ENCODE measurements at regions not wholly inside any gene's neighbourhood (a gene's known extent, or its start where the extent isn't known, plus 50 kb on each side); places are given as distances from the start of the nearest gene placed in this dataset.
"Not testable (repeated sequence)": the region's sequence is repeated elsewhere in the genome, so short reads cannot be mapped to it uniquely, and the experiment has no call there.

DNA sequence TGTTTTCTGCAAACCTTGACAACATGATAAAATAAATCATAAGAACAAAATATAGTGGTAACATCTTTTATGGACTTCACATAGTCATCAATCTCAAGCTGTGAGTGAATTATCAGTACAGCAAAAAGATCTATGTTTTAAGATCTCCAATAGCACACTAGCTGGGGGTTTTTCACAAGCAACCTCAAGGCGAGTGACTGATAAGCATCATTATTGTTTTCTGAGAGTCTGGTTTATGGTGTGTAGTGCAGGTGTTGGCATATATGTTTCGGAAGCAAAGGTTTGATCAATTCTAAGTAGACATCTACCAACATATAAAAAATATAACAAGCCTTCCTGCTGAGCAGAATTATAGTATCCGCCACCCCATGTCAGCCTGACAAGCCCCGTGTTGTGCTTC is 403.8 kb upstream of the MGMT start:
- no peak for DNase-seq

DNA sequence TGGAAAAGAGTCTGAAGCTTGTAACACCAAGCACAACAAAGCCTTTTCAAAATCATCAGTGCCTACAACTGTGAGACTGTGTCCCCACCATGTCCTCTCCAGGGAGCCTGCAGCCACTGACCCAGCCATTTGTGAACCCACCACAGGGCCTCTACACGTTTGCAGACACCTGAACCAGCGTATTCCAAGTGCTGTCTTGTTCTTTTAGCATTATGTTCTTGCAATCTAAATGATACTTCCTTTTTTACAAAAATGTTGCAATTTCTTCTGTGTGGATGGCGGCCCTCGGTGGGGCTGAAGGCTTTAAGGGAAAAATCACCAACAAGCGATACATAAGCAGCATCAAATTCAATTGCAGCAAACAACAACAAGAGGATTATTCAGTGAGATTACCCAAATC is 403.2 kb upstream of the MGMT start:
- no peak for DNase-seq

DNA sequence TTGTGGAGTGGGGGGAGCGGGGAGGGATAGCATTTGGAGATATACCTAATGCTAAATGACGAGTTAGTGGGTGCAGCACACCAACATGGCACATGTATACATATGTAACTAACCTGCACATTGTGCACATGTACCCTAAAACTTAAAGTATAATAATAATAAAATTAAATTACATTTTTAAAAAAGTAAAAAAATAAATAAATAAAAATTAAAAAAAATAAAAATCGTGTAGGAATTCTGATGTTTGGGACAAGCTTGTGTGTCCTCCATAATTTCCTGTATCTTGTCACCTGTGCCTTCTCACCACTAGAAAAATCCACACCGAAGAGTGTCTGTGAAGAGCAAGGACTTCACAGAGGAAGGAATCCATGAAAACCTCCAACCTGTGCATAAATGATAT is 400.5 kb upstream of the MGMT start:
- not testable (repeated sequence) for DNase-seq

DNA sequence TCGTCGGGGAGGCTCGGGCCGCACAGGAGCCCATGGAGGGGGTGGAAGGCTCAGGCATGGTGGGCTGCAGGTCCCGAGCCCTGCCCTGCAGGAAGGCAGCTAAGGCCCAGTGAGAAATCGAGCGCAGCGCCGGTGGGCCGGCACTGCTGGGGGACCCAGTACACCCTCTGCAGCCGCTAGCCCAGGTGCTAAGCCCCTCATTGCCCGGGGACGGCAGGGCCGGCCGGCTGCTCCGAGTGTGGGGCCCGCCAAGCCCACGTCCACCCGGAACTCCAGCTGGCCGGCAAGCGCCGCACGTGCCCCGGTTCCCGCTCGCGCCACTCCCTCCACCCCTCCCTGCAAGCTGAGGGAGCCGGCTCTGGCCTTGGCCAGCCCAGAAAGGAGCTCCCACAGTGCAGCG is 395.6 kb upstream of the MGMT start:
- not testable (repeated sequence) for DNase-seq

DNA sequence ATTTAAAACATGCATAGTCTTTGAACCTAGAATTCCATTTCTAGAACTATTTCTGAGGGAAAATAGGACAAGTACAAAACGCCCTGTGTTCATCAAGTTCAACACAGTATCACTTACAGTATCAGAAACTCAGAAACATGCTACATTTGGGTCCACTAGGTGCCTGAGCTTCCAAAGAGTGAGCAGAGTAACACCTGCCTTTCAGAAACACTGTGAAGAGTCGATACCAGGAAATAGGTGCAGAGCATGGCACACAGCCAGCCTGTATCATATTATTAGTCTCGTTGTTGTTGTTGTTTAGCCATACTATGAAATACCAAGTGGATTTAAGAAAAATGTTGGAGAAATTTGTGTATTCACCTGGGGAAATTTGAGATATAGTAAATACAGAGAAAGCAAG is 392.1 kb upstream of the MGMT start:
- DNase-seq = no peak

DNA sequence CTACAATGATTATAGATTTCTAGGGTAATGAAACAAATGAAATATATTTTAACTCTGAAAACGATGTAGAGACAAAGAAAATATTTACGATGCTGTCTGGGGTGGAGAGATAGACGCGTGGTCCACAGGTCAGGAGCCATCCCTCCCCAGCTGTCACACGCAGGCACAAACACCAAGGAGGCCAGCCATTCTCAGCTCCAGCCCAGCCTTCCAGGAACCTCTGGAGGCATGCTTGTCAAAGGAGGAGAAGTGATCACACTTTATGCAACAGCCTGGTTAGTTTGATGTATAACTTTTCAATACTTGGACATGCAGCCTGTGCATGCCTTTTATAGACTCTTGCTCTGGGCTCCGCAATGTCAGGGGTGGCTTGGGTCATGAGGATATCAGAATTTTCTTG is 391.5 kb upstream of the MGMT start:
- no peak for DNase-seq

DNA sequence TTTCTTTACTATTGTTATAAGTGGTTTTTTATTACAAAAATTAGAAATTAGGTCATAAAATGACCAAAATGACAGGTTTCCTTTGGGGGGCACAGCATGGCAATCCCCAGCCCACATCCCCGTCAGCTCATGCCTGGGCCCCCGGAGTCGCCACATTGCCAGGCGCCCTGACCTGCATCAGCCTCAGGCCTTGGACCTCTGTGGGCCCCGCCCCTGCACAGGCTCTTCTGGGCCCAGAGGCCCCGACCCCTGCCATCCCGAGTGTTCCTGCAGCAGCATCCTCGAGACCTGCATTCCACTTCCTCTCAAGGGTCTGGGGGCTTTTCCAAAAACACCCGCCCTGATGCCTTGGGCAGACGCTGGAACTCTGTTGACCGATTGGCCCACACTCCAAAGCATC is 391.1 kb upstream of the MGMT start:
- no peak for DNase-seq

DNA sequence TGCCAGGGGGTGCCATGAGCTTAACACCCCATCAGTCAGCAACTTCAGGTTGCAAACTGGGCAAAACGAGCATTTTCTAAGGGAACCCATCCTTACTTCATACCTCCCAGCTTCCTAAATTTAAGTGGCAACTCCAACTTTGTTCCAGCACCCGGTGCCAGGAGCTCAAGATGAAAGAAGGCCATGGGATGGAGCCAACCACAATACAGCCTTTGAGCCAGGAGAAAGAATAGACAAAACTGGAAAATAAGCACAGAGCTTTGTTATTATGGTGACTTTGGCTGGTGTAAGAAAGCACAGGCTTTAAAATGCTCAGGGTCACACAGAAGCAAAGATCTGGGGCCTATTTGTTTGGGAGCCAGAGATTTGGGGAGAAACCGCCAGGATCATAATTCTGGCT is 388.7 kb upstream of the MGMT start:
- no peak for DNase-seq

DNA sequence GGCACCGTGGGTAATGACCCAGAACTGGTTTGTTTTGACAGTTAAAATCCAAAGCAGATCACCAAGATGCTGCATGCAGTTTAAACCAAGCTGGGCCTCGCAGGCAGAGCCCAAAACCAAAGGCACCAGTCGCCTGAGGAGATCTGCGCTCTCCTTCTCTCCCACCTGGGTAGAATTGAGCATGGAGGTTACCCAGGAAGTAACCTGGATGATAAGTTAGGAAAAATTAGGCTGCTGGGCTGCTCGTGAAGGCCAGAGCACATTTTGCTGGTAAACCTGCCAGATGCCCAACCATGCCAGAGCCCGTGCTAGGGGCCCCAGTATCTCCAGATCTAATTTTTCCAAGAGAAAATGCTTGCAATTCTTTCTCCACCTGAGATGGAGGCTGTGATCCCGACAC is 388.3 kb upstream of the MGMT start:
- no peak for DNase-seq

DNA sequence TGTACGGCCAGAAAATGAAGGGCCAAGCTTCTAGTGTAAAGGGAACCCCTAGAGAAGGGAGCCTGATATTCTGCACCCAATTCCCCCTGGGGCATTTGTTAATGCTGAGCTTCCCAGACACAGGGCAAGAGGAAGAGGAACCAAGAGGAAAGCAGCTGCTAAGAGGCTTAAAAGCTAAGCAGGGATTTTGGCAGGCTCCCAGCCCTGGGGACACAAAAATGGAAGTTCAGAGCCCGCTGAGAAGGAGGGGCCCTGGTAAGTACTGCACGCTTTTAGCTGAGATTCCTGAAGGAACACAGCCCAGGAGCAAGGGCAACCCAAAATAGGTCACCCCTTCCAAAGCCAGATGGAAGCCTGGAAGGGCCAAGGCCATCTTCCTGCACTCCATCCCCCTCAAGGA is 387.3 kb upstream of the MGMT start:
- no peak for DNase-seq

DNA sequence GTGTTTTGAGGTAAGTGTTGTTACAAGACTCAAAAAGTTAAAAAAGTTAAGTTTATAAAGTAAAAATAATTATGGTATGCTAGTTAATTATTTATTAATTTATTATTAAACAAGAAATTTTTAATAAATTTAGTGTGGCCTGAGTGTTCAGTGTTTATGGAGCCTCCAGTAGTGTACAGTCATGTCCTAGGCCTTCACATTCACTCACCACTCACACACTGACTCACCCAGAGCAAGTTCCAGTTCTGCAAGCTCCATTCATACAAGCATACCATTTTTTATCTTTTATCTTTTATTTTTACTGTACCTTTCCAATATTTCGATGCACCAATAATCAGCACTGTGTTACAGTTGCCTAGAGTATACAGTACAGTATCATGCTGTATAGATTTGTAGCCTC is 381.2 kb upstream of the MGMT start:
- DNase-seq = no peak

DNA sequence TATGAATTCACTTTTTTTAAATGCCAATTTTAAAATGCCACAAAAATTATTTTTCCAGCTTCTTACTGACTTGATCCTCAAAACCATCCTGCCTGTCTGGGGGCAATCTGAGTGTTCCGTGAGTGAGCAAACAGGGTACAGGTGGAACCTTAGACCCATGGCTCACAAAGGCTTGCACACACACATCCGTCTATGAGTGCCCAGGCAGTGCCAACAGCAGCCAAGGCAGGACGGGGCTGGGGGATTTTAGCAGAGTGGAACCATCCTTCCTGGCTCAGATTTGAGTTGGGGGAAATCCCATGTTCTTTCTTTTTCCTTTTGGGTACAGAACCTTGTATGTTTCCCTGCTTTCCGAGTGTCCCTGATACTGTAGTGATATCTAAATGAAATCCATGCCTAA is 377.7 kb upstream of the MGMT start:
- DNase-seq = no peak

DNA sequence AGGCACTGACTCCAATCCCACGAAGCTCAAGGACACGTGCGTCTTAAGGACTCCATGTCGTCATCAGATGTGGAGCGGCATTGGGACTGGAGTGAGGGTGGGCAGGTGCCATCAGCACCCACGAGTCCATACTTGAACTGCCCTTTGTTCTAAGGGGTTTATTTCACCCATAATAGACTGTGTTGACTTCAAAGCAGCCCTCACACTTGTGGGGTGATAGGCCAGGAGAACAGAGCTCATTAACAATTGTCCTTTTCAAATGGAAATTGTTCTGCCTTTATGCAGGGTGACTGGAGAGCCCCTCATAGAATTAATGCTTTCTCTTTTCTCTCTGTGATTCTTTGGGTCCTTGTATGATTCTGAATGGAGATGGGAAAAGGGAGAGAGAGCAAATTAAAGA is 376.9 kb upstream of the MGMT start:
- no peak for DNase-seq

DNA sequence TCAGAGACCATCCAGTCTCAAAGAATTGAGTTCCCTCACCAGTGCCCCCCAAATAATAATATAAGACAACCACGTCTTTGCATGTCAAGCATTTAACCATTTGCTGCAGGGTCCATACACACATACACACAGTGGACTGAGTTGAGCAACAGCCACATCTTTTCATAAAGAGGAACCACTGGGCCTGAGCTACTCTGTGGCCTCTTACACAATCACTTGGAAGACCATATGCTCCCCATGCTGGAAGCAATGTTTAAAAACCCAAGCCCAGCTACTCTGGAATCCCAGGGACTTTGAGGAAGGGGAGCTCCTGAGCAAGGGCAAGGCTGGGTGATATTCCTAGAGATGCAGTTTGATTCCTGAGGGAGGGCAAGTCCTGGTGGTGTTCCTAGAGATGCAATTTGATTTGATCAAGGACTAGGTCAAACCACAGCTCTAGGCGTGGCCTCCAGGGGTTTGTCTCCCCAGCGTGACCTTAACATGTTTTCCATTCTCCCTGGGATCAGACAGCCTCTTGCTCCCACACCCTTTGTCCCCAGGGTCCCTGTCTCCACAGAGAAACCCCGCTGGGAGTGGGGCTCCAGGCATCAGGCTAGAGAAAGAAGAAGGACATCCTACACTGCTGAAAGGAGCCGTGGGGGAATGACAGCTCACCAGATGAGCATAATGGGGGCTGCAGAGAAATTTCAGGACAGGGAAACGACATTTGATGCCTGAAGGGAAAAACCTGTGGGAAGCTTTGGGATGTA is 376.2 kb upstream of the MGMT start:
- DNase-seq = no peak

DNA sequence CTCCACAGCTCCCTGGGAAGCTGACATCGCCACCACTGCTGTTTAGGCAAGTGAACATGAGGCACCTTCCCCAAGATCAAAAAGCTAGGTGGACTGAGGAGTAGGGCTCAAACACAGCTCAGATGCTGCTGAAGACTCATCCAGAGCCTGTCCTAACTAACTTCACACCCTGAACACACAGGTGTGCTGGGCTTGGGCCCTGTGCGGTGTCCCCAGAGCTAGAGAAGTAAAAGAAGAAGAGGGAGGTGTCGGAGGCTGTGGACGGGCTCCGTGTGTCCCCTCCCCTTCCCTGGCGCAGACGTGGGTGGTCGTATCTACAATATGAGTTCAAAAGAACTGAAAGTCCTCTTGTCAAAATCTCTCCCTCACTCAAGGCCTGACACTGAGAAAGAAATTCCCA is 373.4 kb upstream of the MGMT start:
- no peak for DNase-seq

DNA sequence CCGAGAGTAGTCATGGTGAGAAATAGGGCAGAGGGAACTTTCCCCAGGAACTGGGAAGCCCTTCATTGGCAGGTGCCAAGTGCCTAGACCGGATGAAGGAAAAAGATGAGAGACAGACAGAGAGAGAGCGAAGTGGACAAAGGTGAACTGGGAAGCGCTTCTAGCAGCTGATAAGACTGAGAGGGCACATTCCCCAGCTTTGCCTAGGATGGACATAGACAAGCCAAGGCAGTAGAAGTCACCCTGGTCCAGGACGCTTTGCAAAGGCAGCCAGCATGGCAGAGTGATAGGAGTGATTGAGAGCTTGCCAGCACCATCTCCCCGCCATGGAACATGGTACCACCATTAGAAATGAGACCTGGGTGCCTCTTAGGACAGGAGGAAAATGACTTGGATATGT is 372.8 kb upstream of the MGMT start:
- no peak for DNase-seq

DNA sequence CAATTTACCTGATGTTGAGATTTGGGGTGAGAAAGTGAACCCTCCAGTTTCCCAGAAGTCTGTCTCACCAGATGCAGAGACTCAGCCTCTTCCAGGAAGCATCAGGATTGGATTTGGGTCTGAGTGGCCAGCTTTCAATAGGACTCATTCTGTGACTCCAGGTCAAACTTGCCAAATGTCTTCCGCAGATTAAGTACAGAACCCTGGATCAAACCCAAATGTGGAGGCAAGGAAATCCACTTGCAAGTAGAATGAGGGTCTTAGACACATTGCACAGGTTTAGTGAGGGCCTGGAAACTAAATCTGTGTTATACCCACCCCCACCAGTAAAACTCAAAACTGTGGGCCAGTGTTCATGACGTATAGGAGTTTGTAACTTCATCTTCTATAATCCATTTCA is 372.2 kb upstream of the MGMT start:
- no peak for DNase-seq

DNA sequence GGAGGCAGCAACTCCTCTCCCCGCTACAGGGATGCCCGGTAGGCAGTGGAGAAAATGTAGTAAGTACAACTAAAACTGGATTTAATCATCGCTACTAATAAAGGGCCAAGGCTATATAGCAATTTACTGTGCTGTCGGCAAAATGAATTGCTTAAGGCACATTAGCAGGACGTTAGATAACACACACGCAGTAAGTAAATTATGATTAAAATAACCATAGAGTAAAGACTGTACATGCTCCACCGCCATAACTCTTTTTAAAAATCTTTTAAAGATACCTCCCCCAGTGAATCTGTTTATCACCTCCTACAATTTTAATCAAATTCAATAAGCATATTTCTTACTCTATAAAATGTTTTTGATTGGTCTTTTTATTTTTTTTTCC is 371.4 kb upstream of the MGMT start:
- DNase-seq = no peak

DNA sequence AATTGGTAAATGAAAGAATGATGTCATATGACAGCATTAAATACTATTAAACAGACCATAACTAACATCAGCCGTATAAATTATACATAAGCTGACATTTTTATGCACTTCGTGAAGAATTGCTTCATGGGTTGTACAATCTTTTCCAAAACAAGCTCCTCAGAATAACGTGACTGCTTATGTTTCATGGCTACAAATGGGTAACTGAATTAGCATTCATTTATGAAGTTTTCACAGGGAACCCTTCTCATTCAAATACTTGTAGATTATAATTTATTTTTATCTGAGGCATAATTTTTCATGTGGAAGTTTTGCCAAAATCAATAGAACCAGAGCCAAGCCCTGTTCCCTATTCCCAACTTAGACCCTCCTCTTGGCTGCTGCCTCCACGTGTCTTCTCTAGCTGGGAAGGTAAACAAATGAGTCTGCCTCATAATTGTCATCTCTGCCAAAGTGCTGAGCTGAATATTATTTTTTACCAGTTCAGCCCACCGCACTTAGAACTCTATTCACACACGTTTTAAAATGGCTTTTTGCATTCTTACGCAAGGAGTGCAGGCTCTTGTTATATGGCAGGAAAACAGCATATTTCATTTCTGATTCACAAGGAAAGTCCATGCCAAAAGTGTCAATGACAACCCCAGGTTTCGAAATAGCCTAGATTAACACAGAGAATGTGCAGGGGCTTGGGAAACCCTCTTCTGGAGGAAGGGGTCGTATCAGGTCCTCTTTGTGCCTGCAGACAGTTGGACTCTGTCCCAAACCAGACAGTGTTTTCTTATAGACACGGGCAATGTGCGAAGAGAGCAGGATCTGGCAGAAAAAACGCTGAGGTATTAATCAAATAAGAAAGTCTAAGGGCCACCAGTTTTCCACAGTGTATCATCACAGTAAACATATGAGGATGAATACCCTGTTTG is 370.7 kb upstream of the MGMT start:
- DNase-seq = no peak

DNA sequence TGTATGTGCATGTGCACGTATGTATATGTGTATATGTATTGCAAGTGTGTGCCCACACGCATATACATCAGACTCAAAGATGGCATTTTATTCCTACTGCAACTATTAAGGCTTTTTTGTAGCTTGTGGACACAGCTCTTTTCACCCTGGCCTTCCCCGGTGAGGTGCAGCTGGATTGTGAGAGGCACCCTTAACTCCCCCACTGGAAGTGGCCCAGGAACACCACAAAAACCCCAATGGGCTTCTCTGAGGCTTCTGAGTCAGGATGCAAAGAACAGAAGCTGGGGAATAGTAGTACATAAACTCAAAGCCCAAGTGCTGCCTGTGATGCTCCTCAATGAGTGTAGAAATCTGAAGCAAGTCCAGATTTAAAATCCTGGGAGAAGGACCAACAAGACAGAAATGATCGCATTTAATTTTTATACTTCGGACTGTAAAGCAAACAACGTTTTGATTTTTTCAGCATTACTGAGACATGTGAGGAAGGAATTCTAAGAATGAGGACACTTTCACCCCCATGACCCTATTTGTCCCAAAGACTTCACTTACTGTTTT is 369.2 kb upstream of the MGMT start:
- DNase-seq = no peak

DNA sequence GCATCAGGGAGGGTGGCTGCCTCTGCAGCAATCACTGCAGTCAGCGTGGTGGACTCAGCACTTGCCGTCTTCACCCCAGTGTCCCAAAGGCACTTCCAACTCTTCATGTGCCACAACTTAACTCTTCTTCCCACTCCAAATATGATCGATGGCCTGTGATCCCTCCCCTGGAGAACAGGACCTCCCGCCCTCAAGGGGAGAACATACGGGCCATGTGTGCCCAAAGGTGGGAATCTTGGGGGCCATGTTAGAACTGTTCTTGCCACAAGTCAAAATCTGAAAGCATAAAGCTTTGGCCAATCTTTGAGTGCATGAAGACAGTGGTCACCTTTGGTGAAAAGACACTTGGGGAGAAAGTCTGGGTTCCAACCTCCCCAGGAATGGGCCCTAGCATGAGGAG is 368.5 kb upstream of the MGMT start:
- DNase-seq = no peak

DNA sequence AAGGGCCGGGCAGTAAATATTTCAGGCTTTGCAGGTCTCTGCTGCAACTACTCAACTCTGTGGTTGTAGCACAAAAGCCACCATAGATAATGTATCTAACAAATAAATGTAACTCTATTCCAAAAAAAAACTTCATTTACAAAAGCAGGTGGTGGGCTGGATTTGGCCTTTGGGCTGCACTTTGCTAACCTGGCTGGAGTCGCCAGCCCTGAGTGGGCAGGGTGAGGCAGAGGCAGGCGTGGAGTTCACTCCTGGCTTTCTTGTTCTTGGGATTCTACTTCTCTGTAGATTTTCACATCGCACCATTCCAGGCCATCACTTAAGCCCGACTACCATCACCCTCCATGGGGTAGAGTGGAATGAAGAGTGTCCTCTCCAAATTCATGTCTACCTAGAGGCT is 367.6 kb upstream of the MGMT start:
- DNase-seq = no peak

DNA sequence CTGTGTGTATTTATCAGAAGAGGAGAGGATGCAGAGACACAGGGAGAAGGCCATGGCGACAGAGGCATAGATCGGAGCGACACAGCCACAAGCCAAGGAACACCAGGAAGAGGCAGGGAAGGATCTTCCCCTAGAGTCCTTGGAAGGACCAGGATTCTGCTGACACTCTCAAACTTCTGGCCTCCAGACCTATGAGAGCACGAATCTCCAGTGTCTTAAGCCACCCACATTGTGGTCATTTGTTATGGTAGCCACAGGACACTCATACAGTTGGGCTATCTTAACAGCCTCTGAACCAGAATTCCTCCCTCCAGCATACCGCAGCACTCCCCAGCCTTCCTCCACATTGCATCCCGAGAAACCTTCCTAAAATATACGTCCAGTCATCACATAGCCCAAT is 367.0 kb upstream of the MGMT start:
- DNase-seq = no peak
